Stimulated activated CD4-positive, alpha-beta T cell treated with anti-CD3 and anti-CD28 coated beads, Interleukin-12 subunit alpha, Interleukin-12 subunit beta, amount 100 ng/mL, for 48 hours (primary cell): ENCODE measurements at regions not wholly inside any gene's neighbourhood (a gene's known extent, or its start where the extent isn't known, plus 50 kb on each side); places are given as distances from the start of the nearest gene placed in this dataset.
"Not testable (repeated sequence)": the region's sequence is repeated elsewhere in the genome, so short reads cannot be mapped to it uniquely, and the experiment has no call there.

Experiments used
- DNase-seq, 3 donors: peaks; one replicate each; pipeline ENCODE4 v3.0.0-alpha.2; 2020; ENCODE audit warnings: low read depth in 2 of 3, low spot score in 1 of 3

DNA sequence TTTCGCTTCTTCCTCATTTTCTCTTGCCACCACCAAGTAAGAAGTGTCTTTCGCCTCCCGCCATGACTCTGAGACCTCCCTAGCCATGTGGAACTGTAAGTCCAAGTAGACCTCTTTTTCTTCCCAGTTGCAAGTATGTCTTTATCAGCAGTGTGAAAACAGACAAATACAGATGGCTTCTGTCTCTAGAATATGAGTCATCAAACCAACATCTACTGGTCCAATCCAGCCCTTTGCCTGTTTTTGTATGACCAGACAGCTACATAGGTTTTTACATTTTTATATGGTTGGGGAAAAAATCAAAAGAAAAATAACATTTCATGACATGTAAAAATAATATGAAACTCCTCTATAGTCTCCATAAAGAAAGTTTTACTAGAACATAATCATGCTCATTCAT, 118.7 kb upstream of the PTPRG start:
- no peak for DNase-seq

DNA sequence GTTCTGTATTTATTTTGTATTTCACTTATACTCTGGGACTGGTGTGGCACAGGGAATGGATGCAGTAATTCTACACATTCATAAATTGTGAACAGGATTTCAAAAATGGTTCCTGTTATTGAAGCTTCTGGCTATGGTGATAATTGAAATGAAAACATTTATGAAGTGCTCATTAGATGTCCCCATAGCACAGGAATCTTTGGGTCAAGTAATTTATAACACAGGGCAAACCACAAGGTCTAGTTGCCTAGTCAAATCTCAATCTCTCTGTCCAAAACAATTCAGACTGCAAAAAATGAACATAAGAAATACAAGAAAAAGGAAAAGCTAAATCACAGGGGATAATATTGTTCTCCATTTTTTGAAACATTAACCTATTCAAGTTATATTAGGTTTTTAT, 117.5 kb upstream of the PTPRG start:
- DNase-seq = no peak

DNA sequence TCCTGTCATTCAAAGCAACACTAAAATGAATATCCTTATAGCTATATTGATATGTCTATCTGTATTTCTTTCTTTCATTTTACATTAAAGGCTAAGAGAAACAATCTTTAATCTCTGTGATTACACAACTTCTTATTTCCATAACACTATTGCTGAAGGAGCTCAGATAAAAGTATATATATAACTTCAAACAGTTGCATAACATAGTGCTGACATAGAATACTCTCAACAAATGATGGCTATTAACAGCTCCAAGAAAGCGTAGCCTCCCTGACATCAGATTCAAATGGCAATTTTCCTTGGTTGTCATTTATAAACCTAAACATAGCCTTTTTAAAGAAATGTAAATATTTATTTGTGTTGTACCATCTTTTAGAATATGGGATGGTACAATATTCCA, 116.6 kb upstream of the PTPRG start:
- DNase-seq = no peak

DNA sequence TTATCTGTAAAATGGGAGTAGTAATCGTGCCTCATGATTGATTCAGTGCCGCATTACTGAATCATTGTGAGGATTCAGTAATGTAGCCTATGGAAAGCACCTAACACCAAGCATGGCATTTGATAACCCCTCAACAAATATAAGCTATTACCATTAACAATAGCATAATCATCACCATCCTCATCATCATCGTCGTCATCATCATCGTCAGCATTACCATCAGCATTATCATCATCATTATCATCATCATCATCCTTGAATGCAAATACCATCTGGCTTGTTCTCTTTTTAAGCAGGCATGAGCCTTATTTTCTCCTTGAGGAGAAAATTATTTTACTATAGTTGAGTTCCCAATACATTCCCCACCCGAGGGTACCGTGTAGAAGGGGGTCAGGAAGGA, 115.4 kb upstream of the PTPRG start:
- no peak for DNase-seq

DNA sequence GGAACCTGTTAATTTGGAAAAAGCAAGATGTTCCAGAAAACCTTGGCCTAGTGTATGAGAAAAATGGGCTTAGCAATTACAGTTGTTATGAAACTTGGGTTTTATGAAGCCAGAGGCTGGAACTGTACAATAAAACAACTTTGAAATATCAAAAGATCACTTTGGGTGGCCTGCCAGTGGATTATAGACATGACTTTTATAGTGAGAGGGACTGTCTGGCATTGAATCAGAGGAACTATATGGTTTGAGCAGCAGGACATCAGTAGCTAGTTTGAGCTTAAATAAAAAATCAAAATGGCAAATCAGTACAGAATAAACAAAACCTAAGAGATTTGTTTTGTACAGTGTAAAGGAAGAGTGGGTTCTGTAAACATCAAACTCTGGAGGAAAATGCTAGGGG, 115.0 kb upstream of the PTPRG start:
- DNase-seq = no peak

DNA sequence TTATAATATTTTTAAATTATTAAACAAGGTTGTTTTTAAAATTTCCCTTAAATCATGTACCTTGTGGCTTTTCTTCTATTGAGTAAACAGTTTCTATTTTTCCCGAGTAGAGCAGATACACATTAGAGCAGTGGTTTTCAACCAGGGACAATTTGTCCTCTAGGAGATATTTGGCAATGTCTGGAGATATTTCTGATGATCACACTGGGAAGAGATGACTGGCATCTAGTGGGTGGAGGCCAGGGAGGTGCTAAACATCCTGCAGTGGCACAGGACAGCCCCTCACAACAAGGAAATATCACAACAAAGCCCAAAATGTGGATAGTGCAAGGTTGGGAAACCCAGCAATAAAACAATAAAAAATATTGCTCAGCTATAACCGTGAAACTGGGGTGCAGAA, 113.0 kb upstream of the PTPRG start:
- no peak for DNase-seq

DNA sequence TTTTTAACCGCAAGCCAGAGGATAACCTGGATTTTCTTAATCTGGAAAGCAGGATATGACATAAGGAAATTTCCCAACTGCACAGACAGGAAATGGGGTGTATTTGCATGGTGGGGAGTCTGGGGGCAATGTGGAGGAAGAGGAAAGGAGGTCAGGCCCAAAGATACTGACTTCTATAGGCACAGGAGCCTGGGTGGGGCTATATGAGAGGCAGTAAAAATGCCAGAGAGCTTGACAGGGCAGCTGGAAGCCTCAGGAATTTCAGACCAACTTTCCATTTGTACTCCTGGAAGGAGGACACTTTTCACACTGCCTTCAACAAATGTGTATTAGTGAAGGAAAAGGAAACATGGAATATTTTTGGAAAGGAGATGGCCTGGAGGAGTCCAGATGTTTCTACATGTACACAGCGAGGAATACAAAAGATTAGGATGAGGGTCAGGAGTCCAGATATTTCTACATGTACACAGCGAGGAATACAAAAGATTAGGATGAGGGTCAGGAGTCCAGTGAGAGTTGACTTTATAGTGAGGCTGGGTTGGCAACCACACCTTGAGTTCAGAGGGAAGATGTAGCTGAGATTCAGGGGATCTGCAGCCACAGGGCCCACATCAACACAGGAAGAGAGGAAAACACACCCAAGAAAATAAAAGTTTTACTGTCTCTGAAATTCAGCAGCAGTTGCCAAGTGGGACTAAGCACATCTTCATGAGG, 111.9 kb upstream of the PTPRG start:
- DNase-seq = no peak

DNA sequence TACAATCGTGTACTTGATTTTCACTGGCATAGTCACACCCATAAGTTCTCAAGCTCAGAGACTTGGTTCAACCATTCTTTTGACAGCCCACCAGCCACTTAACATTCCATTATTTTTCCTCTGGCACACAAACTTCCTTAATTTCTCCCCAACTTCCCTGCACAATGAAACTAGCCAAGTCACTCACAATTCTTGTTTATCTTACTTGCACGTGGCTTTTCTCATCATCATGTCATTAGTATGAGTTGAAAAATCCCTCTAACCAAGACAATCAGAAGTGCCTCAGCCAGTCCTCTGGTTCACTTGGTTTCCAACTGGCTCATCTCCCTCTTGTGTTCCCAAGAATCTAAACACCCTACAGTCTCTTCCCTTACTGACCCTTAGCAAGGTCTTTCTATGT, 110.5 kb upstream of the PTPRG start:
- DNase-seq = no peak

DNA sequence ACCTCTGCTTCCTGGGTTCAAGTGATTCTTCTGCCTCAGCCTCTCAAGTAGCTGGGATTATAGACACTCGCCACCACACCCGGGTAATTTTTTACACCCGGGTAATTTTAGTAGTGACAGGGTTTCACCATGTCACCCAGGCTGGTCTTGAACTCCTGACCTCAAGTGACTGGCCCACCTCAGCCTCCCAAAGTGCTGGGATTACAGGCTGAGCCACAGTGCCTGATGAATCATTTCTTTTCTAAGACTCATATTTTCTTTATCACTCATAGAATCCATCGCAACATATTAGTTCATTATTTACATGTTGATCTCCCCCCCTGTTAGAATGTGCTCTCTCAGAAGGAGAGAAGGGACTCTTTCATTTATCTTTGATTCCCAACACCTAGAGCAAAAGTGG, 109.5 kb upstream of the PTPRG start:
- no peak for DNase-seq

DNA sequence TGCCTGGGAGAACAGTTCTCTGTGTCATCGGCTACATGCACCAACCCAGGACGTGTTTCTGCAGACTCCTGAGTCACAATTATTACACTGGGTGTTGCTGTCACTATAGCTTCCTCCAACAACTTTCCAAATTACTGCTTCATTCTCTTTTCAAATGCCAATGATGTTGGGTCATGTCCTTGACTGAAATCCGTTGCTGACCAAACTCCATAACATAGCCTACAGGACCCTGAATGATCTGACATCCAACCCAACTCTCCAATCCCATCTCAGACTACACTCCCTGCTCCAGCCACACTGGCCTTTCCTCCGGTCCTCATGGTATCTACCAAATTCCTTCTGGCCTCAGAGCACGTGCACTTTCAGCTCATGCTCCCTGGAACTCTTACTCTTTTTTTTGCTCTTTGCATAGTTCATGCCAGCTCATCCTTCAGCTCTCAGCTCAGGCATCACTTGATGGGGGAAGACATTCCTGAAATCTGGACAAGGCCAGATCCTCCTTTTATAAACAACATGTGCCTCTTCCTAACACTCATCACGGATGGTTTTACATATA, 108.8 kb upstream of the PTPRG start:
- no peak for DNase-seq

DNA sequence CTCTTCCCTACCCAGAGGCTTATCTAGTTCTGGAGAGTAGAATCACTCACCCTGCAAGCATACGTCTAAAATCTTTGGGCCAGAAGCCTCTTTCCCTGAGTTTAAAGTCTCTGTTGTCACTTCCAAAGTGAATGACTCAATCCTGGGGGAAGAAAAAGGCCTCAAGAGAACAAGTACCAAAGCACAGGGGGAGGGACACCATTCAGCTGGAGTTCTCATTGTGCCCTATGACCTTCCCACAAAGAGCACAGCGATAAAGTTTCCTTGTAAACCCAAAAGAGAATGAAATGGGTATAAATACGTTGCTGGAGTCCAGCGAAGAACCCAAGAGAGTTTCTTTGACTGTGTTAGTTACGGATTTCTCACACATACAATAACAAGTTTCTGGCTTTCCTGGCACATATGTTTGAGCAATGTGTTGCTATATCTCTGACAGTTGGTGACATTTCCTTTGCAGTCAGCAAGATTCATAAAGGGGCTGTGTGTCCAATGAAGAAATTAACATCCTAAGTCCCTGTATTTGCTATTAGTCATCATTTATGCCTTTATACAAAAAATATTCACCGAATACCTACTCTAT, 107.3 kb upstream of the PTPRG start:
- no peak for DNase-seq

DNA sequence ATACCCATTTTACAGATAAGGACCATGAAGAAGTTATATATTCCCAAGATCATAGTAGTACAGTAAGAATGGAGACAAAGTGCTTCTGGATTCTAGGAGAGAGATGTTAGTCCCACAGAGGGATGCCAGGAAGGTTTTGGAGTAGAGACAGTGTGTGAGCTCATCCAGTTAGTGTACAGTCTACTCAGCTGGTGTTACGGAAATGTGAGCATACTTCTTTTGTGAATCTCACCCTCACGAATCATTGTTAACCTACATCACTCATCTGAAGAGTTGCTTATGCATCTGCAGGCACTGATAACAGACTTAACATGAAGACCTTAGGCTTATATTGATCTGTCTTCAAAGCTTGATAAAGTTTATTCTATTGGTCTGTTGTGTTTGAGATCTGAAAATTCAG, 106.6 kb upstream of the PTPRG start:
- no peak for DNase-seq

DNA sequence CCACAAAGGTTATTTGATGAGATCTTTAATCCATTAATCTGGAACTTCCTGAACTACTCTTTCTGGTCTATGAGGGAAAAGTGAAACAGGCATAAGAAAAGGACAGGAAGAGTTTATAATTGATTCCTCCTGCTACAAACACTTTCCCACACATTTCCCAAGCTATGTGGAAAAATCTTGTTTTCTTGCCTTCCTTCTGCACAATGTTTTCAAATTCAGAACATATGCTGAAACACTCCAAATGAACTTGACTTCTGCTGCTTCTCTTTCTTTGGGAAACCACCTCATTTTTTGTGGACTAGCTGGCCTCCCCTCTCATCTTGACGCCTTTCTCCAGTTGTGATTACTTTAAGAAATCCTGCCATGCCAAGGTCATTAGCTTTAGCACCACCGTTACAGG, 100.7 kb upstream of the PTPRG start:
- no peak for DNase-seq

DNA sequence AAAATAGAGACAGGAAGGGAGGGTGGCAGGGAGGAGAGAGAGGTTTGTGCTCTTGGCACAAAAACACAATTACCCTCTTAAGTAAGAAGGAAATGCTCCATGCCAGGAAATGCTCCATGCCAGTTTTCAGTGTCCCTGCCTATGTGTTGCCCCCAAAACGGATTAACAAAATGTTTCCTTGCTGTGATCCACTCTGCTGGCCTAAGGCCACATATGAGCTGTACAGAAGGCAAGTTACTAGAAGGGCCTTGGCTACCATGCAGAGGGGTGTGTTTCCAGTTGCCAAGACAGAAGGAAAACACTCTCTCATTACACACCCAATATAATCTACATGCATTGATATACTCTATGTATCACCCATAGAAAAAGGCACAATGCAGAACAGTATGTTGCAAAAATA, 98.2 kb upstream of the PTPRG start:
- DNase-seq = no peak

DNA sequence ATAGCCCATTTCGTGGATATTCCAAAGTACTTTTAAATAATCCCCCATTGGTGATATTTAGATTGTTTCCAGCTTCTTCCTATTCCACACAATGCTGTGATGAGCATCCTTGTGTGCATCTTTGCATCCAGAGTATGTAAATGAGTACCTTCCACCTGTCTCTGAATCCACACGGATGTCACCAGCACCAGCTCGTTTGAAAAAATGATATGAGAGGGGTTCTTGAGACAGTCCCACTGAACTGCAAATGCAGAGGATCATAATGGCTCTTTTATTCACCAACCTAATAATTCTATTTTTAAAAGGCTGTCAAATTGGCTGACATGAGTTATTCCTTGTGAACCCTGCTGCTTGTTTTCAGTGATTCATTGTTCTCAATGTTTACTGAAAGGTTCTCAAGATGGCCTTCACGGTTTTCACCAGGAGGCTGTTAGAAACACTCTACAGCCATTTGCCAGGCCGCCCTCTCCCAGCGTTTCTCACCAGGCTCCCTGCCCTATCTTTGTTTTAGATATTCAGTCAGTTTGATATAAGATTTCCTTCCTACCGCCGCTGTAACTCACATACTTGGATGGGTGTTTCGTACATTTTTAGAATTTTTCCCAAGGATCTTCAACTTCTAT, 96.7 kb upstream of the PTPRG start:
- no peak for DNase-seq

DNA sequence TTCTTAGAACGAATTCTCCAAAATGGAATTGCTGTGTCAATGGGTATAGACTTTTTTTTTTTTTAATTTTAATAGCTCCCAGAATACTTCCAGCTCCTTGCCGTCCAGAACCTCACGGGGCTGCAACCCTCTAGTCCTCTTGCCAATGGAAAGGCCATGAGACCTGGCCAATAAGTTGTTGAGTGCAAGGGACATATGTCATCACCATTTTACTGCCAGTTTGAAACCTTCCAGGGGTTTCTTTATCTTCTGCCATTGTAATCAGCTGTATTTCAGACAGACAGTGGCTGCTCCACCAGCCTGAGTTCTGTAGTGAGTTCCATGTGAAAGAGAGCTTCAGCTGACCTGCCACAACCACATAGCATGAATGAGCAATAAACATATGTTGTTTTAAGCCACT, 95.0 kb upstream of the PTPRG start:
- DNase-seq = no peak

DNA sequence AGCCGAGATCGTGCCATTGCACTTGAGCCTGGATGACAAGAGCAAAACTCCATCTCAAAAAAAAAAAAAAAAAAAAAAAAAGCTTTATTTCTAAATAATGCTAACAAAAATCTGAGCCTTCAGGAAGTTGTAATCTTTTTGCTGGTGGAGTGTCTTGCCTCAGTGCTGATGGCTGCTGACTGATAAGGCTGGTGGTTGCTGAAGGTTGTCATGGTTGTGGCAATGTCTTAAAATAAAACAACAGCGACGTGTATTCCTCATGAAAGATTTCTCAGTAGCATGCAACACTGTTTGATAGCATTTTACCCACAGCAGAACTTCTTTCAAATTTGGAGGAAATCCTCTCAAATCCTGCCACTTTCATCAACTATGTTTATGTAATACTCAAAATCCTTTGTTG, 77.4 kb upstream of the PTPRG start:
- DNase-seq = no peak

DNA sequence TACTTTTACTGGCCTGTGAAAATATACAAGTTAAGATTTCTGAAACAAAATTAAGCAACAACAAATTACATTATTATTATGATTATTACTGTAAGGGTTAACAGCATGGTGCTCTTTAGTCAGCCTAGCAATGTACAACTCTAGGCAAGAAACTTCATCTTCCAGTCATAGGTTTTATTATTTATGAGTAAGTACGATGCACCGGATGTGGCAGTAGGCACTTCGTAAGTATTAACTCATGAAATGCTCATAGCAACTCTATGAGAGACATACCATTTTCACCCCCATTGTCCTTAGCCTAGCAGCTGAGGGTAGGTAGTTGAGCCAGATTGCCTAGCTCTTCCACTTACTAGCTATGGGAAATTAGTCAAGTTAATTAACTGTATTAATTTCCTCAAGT, 68.0 kb upstream of the PTPRG start:
- DNase-seq = no peak

DNA sequence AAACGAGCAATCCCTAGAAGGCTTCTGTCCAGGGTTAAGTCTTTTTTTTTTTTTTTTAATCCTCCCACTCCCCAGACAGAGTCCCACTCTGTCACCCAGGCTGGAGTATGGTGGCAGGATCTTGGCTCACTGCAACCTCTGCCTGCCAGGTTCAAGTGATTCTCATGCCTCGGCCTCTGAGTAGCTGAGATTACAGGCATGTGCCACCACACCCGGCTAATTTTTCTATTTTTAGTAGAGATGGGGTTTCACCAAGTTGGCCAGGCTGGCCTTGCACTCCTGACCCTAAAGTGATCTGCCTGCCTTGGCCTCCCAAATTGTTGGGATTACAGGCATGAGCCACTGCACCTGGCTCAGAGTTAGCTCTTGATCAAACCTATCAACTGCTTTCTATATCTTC, 67.1 kb upstream of the PTPRG start:
- DNase-seq = not testable (repeated sequence)

DNA sequence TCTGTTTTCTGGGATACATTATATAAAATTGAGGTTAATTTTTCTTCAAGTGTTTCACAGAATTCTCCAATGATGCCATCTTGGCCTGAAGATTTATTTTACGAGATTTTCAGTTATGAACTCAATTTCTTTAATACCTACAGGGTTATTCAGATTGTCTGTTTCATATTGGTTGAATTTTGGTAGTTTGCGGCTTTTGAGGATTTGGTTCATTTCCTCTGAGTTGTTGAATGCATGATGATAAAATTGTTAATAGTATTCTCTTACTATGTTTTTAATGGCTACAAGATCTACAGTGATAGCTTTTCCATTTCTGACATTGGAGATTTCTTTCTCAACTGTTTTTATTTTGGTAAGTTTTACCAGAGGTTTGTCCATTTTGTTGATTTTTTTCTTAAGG, 63.9 kb upstream of the PTPRG start:
- no peak for DNase-seq

DNA sequence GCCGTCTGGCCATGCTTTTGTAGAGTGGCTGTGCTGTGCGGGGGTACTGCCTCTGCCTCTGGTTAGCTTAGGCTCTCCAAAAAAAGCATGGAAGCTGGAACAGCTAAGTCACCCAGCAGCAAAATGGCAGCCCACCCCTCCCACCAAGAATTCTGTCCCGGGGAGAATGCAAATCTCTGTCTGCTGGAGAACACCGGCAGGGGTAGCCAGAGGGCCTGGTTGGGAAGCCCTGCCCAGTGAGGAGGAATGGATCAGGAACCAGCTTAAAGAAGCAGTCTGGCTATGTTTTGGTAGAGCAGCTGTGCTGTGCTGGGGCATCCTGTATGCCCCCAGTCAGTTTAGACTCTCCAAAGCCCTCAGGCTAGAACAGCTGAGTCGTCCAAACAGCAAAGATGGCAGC, 56.2 kb upstream of the PTPRG start:
- no peak for DNase-seq

DNA sequence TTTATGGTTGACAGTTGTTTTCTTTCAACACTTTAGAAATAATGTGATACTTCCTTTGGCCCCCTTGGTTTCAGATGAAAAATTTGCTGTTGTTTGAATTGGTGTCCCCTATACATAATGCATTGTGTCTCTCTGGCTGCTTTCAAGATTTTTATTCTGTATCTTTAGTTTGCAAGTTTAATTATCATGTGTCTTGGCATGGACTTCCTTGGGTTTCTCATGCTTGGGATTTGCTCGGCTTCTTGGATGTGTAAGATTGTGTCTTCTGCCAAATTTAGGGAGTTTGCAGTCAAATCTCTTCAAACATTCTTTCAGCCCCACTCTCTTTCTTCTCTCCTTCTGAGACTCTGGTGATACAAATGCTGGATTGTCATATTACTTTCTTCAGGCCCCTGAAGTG, 53.4 kb upstream of the PTPRG start:
- no peak for DNase-seq
